ENCODE measurements at regions not wholly inside any gene's neighbourhood (a gene's known extent, or its start where the extent isn't known, plus 50 kb on each side); places are given as distances from the start of the nearest gene placed in this dataset.

GRCh38 chr3:165522386-165522785, 314.8 kb downstream of the BCHE start:
- Histone ChIP-seq H2AFZ (ENCODE audit: low read depth, low read length, poor library complexity, severe bottlenecking) (no peak overlapping the region), H3K9ac (ENCODE audit: low read length) (no peak overlapping the region), H3K36me3 (ENCODE audit: control insufficient read depth in 1 of 2, insufficient read depth in 2 of 2, low read length in 2 of 2) (no peaks in the 10 kb centered on the region), H3K9me3 (ENCODE audit: control insufficient read depth in 1 of 2, insufficient read depth in 1 of 2, low read depth in 1 of 2, low read length in 2 of 2) (no peaks in the 10 kb centered on the region), H3K4me1 (ENCODE audit: control insufficient read depth in 1 of 2, insufficient read depth in 2 of 2, low read length in 2 of 2) (peaks cover 0 to 7% of the 10 kb centered on the region in 2 experiments; a peak in 2 of 4 replicates), H3K4me2 (ENCODE audit: low read length) (no peak overlapping the region), H3K4me3 (replicated peaks in 1 of 2; ENCODE audit: low read depth in 1 of 2, low read length in 2 of 2) (no peak overlapping the region), H4K20me1 (ENCODE audit: insufficient read depth) (no peaks in the 10 kb centered on the region), H3K27me3 (ENCODE audit: insufficient read depth, low read length) (no peaks in the 10 kb centered on the region), H3K27ac (ENCODE audit: low read depth, low read length) (no peak overlapping the region), H3K9me2 (ENCODE audit: insufficient read depth) (no peaks in the 10 kb centered on the region), H3K79me2 (ENCODE audit: insufficient read depth, low read length) (no peaks in the 10 kb centered on the region)
- CTCF ChIA-PET, result no interaction called here
- POLR2A ChIA-PET, result no interaction called here
- ATAC-seq (no peak), DNase-seq (ENCODE audit: low read depth, low spot score) (no peak)
- BruUV-seq (replicated peaks), result no TSS peak
- intact Hi-C loops (cut with micrococcal nuclease), result no loop called here
- RAD21 ChIA-PET (ENCODE audit: low non-redundant PET in 1 of 2, low total read pairs in 2 of 2, uncharacterized antibody in 2 of 2, unreplicated experiment in 2 of 2), result no interaction called here
- TF ChIP-seq, protein P1, sequence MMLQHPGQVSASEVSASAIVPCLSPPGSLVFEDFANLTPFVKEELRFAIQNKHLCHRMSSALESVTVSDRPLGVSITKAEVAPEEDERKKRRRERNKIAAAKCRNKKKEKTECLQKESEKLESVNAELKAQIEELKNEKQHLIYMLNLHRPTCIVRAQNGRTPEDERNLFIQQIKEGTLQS (IDR thresholded peaks at IDR 0.05), result no peak
- TF ChIP-seq CTCF (IDR thresholded peaks at IDR 0.05 in 2 of 3, conservative IDR thresholded peaks at IDR 0.05 in 1 of 3; ENCODE audit: borderline replicate concordance in 1 of 3, insufficient read depth in 1 of 3, low read depth in 2 of 3, low read length in 2 of 3), result 0 out of 6 replicates have a peak, but pooled peaks of 1 of the 3 experiments have one; percentile 5

- Histone ChIP-seq H3K4me3 (replicated peaks in 1 of 2; ENCODE audit: low read depth in 1 of 2, low read length in 2 of 2) (no peak overlapping the region), H3K79me2 (ENCODE audit: insufficient read depth, low read length) (no peaks in the 10 kb centered on the region), H2AFZ (ENCODE audit: low read depth, low read length, poor library complexity, severe bottlenecking) (no peak overlapping the region), H3K9ac (ENCODE audit: low read length) (no peak overlapping the region), H4K20me1 (ENCODE audit: insufficient read depth) (no peaks in the 10 kb centered on the region), H3K27ac (ENCODE audit: low read depth, low read length) (no peak overlapping the region), H3K4me2 (ENCODE audit: low read length) (no peak overlapping the region), H3K9me3 (ENCODE audit: control insufficient read depth in 1 of 2, insufficient read depth in 1 of 2, low read depth in 1 of 2, low read length in 2 of 2) (no peaks in the 10 kb centered on the region), H3K9me2 (ENCODE audit: insufficient read depth) (no peaks in the 10 kb centered on the region), H3K36me3 (ENCODE audit: control insufficient read depth in 1 of 2, insufficient read depth in 2 of 2, low read length in 2 of 2) (no peaks in the 10 kb centered on the region), H3K27me3 (ENCODE audit: insufficient read depth, low read length) (no peaks in the 10 kb centered on the region), H3K4me1 (ENCODE audit: control insufficient read depth in 1 of 2, insufficient read depth in 2 of 2, low read length in 2 of 2) (peaks cover 0 to 7% of the 10 kb centered on the region in 2 experiments; a peak in 2 of 4 replicates)
- DNase-seq (ENCODE audit: low read depth, low spot score) (no peak), ATAC-seq (no peak)
- ChIA-PET POLR2A (no interaction called here), RAD21 (ENCODE audit: low non-redundant PET in 1 of 2, low total read pairs in 2 of 2, uncharacterized antibody in 2 of 2, unreplicated experiment in 2 of 2) (no interaction called here), CTCF (no interaction called here)
- intact Hi-C loops (cut with micrococcal nuclease), result no loop called here
- no TSS peak for BruUV-seq (replicated peaks)
- TF ChIP-seq ELF1 (IDR thresholded peaks at IDR 0.05; ENCODE audit: borderline replicate concordance, low read depth), result no peak
- no peak for TF ChIP-seq ZBTB33 (IDR thresholded peaks at IDR 0.05; ENCODE audit: extremely low read depth, insufficient replicate concordance, low read length)
Observed at GRCh38 chr3:165521131-165521871, 315.9 kb downstream of the BCHE start.
